Caco-2 (cell line): ENCODE measurements at regions not wholly inside any gene's neighbourhood (a gene's known extent, or its start where the extent isn't known, plus 50 kb on each side); places are given as distances from the start of the nearest gene placed in this dataset.

ENCODE experiments used
- BruUV-seq: library from RNA; stranded (reverse); fragments of 400-500 nt; replicated peaks from 2 replicates; lab custom pipeline; 2021; lab: Mats Ljungman, UMichigan
- CTCF ChIA-PET: fragments of 300-600 bp; sonication (Branson Sonifier 250); formaldehyde crosslinking; loops from one replicate; lab custom pipeline; 2022; ENCODE audit warnings: antibody characterized with exemption; lab: Charles Lee
- POLR2A ChIA-PET: fragments of 300-600 bp; sonication (Branson Sonifier 250); formaldehyde crosslinking; loops from one replicate; lab custom pipeline; 2022; ENCODE audit warnings: antibody characterized with exemption; lab: Charles Lee
- DNase-seq, 2 experiments: peaks; one replicate each; pipeline versions ENCODE4 v3.0.0 to v3.0.0-alpha.2; 2020 to 2022
- H3K27me3 ChIP-seq: replicated peaks from 2 replicates; pipeline ENCODE4 v1.6.0; 2011; ENCODE audit warnings: low read length; ENCODE audit not compliant: control insufficient read depth, insufficient read depth
- H3K36me3 ChIP-seq: 2 replicates; pipeline ENCODE4 v1.5.1; 2011; ENCODE audit warnings: low read length; ENCODE audit not compliant: control insufficient read depth, insufficient read depth
- H3K4me1 ChIP-seq: fragments of 250-450 bp; sonication (Bioruptor Pico); 2 replicates; pipeline ENCODE4 v1.5.1; 2020; ENCODE audit warnings: mild to moderate bottlenecking
- H3K4me3 ChIP-seq: 2 replicates; pipeline ENCODE4 v1.5.1; 2011; ENCODE audit warnings: low read depth, mild to moderate bottlenecking, control low read depth, low read length
- H3K9me3 ChIP-seq: fragments of 250-450 bp; sonication (Bioruptor Pico); 2 replicates; pipeline ENCODE4 v1.5.1; 2020; ENCODE audit warnings: mild to moderate bottlenecking, moderate library complexity
- H3K27ac Mint-ChIP-seq: one replicate; pipeline ENCODE4 v1.8.0; 2022; ENCODE audit warnings: mixed read lengths; ENCODE audit not compliant: unreplicated experiment
- H3K27me3 Mint-ChIP-seq: one replicate; pipeline ENCODE4 v1.8.0; 2022; ENCODE audit warnings: mixed read lengths; ENCODE audit not compliant: insufficient read depth, unreplicated experiment
- H3K36me3 Mint-ChIP-seq: one replicate; pipeline ENCODE4 v1.8.0; 2022; ENCODE audit warnings: mild to moderate bottlenecking, mixed read lengths; ENCODE audit not compliant: insufficient read depth, unreplicated experiment
- H3K4me1 Mint-ChIP-seq: one replicate; pipeline ENCODE4 v1.8.0; 2022; ENCODE audit warnings: low read depth, mixed read lengths; ENCODE audit not compliant: unreplicated experiment
- H3K4me3 Mint-ChIP-seq: one replicate; pipeline ENCODE4 v1.8.0; 2022; ENCODE audit warnings: mild to moderate bottlenecking, moderate library complexity, mixed read lengths; ENCODE audit not compliant: unreplicated experiment
- H3K9me3 Mint-ChIP-seq: one replicate; pipeline ENCODE4 v1.8.0; 2022; ENCODE audit warnings: mixed read lengths; ENCODE audit not compliant: unreplicated experiment
- intact Hi-C: fragments of 100-400 bp; cut with micrococcal nuclease; formaldehyde crosslinking; loops from one replicate; pipeline ENCODE4 v1.10.0; 2022; ENCODE audit not compliant: unreplicated experiment
- TF ChIP-seq, protein P1 (sequence below), 2 experiments: fragments of 200-600 bp in 1 of 2; IDR thresholded peaks; 1 replicate in 1 of 2; 2 replicates in 1 of 2; pipeline versions ENCODE4 v1.5.1 to v1.8.0; 2011 to 2022; ENCODE audit warnings: antibody characterized with exemption in 1 of 2, control low read depth in 1 of 2, inconsistent platforms in 1 of 2, low read depth in 1 of 2, low read length in 1 of 2, mild to moderate bottlenecking in 1 of 2, moderate library complexity in 1 of 2; ENCODE audit not compliant: insufficient read depth in 1 of 2, severe bottlenecking in 1 of 2, unreplicated experiment in 1 of 2

DNA sequence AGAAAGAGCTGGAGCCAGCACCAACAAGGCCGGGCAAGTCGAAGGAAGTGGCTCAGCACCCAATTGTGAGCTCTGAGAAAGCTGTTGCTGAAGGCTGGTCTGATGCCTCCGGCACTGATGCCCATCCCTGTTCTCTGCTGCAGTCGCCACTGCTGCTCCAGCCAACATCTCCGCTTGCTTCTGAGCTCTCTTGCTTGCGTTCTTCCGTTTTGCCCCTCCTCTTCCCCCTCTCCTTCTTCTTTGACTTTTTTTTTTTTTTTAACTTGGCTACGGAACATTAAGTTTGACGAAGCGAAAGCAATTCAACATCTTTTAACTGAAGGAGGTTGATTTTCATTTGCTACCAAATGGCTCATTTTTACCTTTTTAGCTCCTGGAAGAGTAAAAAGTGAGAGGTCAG, 442.9 kb downstream of the MCTP2 start:
- Histone ChIP-seq H3K9me3 (no peaks in the 10 kb centered on the region), H3K4me3 (no peak overlapping the region), H3K4me1 (no peaks in the 10 kb centered on the region), H3K36me3 (no peaks in the 10 kb centered on the region), H3K27me3 (no peaks in the 10 kb centered on the region)
- Mint-ChIP-seq H3K27me3 (no peaks in the 10 kb centered on the region), H3K4me3 (no peak overlapping the region), H3K36me3 (no peaks in the 10 kb centered on the region), H3K9me3 (no peaks in the 10 kb centered on the region), H3K4me1 (no peaks in the 10 kb centered on the region), H3K27ac (no peak overlapping the region)
- POLR2A ChIA-PET, result interaction anchor here (0.6 kb wide), 1 partner anchor 764 kb away, joined by 5 read pairs; no protein-coding TSS in a partner anchor
- intact Hi-C loops, result loop anchor here (5.0 kb wide), 2 partner anchors 228 to 438 kb away; no protein-coding TSS in a partner anchor
- no peak for DNase-seq
- CTCF ChIA-PET, result no interaction called here
- TF ChIP-seq, protein P1, sequence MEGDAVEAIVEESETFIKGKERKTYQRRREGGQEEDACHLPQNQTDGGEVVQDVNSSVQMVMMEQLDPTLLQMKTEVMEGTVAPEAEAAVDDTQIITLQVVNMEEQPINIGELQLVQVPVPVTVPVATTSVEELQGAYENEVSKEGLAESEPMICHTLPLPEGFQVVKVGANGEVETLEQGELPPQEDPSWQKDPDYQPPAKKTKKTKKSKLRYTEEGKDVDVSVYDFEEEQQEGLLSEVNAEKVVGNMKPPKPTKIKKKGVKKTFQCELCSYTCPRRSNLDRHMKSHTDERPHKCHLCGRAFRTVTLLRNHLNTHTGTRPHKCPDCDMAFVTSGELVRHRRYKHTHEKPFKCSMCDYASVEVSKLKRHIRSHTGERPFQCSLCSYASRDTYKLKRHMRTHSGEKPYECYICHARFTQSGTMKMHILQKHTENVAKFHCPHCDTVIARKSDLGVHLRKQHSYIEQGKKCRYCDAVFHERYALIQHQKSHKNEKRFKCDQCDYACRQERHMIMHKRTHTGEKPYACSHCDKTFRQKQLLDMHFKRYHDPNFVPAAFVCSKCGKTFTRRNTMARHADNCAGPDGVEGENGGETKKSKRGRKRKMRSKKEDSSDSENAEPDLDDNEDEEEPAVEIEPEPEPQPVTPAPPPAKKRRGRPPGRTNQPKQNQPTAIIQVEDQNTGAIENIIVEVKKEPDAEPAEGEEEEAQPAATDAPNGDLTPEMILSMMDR (IDR thresholded peaks at IDR 0.05; ENCODE audit: insufficient read depth in 1 of 2, low read depth in 1 of 2, low read length in 1 of 2, severe bottlenecking in 1 of 2, unreplicated experiment in 1 of 2), result no peak
- BruUV-seq, result no TSS peak

DNA sequence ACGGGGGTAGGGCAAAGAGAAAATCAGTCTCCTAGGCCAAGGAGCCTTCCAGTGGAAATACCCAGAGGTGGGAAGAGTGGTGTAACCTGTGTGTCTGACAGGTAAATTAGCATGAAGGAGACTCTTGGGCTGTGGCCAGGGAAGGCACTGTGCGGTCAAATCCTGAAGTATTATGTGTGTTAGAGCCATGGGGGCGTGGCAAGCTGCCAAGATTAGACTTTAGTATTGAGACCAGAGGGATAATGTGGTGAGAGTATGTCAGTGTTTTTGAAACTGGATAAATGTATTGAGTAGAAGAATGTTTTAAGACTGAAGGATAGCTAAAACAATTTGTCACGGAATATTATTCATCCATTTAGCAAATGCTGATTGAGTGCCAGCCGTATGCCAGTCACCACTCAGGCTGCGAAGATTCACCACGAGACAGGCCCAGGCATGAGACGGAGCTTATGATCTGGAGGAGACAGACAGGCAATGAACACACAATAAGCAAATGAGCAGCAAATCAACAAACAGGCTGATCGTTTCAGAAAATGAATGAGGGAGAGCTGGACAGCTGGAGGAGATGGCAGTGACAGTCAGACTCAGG, 445.9 kb downstream of the MCTP2 start:
- Mint-ChIP-seq H3K4me3 (no peak overlapping the region), H3K36me3 (no peaks in the 10 kb centered on the region), H3K4me1 (no peaks in the 10 kb centered on the region), H3K27ac (no peak overlapping the region), H3K27me3 (peaks cover 4% of the 10 kb centered on the region), H3K9me3 (no peaks in the 10 kb centered on the region)
- ChIA-PET POLR2A (no interaction called here), CTCF (no interaction called here)
- BruUV-seq, result no TSS peak
- no peaks in the 10 kb centered on the region for H3K4me1 ChIP-seq
- H3K36me3 ChIP-seq, result no peaks in the 10 kb centered on the region
- DNase-seq, result no peak
- intact Hi-C loops, result no loop called here
- H3K4me3 ChIP-seq, result no peak overlapping the region
- no peaks in the 10 kb centered on the region for H3K27me3 ChIP-seq
- no peaks in the 10 kb centered on the region for H3K9me3 ChIP-seq
- TF ChIP-seq, protein P1 (IDR thresholded peaks at IDR 0.05; ENCODE audit: insufficient read depth in 1 of 2, low read depth in 1 of 2, low read length in 1 of 2, severe bottlenecking in 1 of 2, unreplicated experiment in 1 of 2), result no peak

DNA sequence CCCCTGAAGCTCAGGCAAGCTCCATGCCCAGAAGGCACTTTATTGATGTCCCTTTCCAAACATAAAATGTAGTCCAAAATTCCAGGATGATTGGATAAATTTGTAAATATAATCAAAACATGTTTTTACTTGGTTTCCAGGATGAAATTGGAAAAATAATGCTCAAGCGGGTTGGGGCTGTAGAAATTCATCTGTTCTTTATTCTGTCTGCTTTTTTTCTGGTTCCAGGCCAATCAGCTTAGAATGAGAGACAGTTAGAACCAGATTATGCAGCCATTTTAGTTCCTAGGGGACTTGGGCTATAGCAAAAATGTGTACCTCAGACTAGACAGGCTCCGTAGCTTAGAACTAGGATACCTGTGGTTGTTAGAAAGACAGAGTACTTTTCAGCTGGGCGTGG, 450.8 kb downstream of the MCTP2 start:
- Mint-ChIP-seq H3K9me3 (no peaks in the 10 kb centered on the region), H3K4me3 (no peak overlapping the region), H3K36me3 (no peaks in the 10 kb centered on the region), H3K4me1 (no peaks in the 10 kb centered on the region), H3K27me3 (peaks cover 4% of the 10 kb centered on the region), H3K27ac (no peak overlapping the region)
- ChIA-PET POLR2A (no interaction called here), CTCF (no interaction called here)
- intact Hi-C loops, result no loop called here
- Histone ChIP-seq H3K4me3 (no peak overlapping the region), H3K9me3 (no peaks in the 10 kb centered on the region), H3K4me1 (no peaks in the 10 kb centered on the region), H3K27me3 (no peaks in the 10 kb centered on the region), H3K36me3 (no peaks in the 10 kb centered on the region)
- DNase-seq, result no peak
- no TSS peak for BruUV-seq
- TF ChIP-seq, protein P1 (IDR thresholded peaks at IDR 0.05; ENCODE audit: insufficient read depth in 1 of 2, low read depth in 1 of 2, low read length in 1 of 2, severe bottlenecking in 1 of 2, unreplicated experiment in 1 of 2), result no peak
